ENCODE measurements at regions not wholly inside any gene's neighbourhood (a gene's known extent, or its start where the extent isn't known, plus 50 kb on each side); places are given as distances from the start of the nearest gene placed in this dataset.

DNA sequence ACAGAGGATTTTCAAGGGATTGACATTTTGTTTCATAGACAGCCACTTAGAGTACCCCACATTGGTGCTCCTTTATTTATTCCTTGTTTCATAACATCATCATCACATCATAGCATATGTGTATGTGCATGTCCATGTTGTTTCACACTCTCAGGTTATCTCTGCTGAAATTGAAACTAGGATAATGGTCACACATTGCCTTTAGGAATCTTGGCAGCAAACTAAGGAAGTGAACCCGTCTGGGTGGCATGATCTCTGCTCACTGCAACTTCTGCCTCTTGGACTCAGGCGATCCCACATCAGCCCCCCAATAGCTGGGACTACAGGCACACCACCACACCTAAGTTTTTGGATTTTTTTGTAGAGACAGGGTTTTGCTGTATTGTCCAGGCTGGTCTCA, 234.2 kb upstream of the ANKRD50 start:
- DNase-seq (ENCODE audit: low read depth, low spot score) (no peak), ATAC-seq (no peak)
- Histone ChIP-seq H3K27me3 (ENCODE audit: insufficient read depth, low read length) (no peaks in the 10 kb centered on the region), H3K9me2 (ENCODE audit: insufficient read depth) (no peaks in the 10 kb centered on the region), H3K9me3 (ENCODE audit: control insufficient read depth in 1 of 2, insufficient read depth in 1 of 2, low read depth in 1 of 2, low read length in 2 of 2) (no peaks in the 10 kb centered on the region), H3K27ac (ENCODE audit: low read depth, low read length) (no peak overlapping the region), H3K9ac (ENCODE audit: low read length) (no peak overlapping the region), H3K4me1 (ENCODE audit: control insufficient read depth in 1 of 2, insufficient read depth in 2 of 2, low read length in 2 of 2) (peaks cover 0 to 4% of the 10 kb centered on the region in 2 experiments; a peak in 1 of 4 replicates), H3K36me3 (ENCODE audit: control insufficient read depth in 1 of 2, insufficient read depth in 2 of 2, low read length in 2 of 2) (no peaks in the 10 kb centered on the region), H4K20me1 (ENCODE audit: insufficient read depth) (no peaks in the 10 kb centered on the region), H3K4me2 (ENCODE audit: low read length) (no peak overlapping the region), H3K79me2 (ENCODE audit: insufficient read depth, low read length) (no peaks in the 10 kb centered on the region), H2AFZ (ENCODE audit: low read depth, low read length, poor library complexity, severe bottlenecking) (no peak overlapping the region), H3K4me3 (replicated peaks in 1 of 2; ENCODE audit: low read depth in 1 of 2, low read length in 2 of 2) (no peak overlapping the region)
- RAD21 ChIA-PET (ENCODE audit: low non-redundant PET in 1 of 2, low total read pairs in 2 of 2, uncharacterized antibody in 2 of 2, unreplicated experiment in 2 of 2) = no interaction called here
- CTCF ChIA-PET = no interaction called here
- TF ChIP-seq CBX3 (IDR thresholded peaks at IDR 0.05; ENCODE audit: low read depth) = 0 out of 2 replicates have a peak, but pooled peaks have one; percentile 17
- no peak for TF ChIP-seq EZH2phosphoT487 (IDR thresholded peaks at IDR 0.05; ENCODE audit: borderline replicate concordance)
- no peak for TF ChIP-seq POLR2AphosphoS5 (IDR thresholded peaks at IDR 0.05; ENCODE audit: low read depth, low read length)
- TF ChIP-seq YY1 (IDR thresholded peaks at IDR 0.05; ENCODE audit: extremely low read depth, insufficient replicate concordance, low read depth, low read length) = no peak
- no peak for TF ChIP-seq CEBPB (IDR thresholded peaks at IDR 0.05; ENCODE audit: low read depth)
- no peak for TF ChIP-seq EZH2 (IDR thresholded peaks at IDR 0.05)
- TF ChIP-seq ZFX (IDR thresholded peaks at IDR 0.05) = no peak
- no TSS peak for BruUV-seq (replicated peaks)
- POLR2A ChIA-PET = no interaction called here
- intact Hi-C loops (cut with micrococcal nuclease) = loop anchor here (10.0 kb wide), 1 partner anchor 232 kb away; the partner anchor contains the start of gene ANKRD50

- POLR2A ChIA-PET = no interaction called here
- no peak for TF ChIP-seq POLR2A (IDR thresholded peaks at IDR 0.05; ENCODE audit: borderline replicate concordance, extremely low read depth, insufficient read depth, insufficient read length)
- TF ChIP-seq, protein P1, sequence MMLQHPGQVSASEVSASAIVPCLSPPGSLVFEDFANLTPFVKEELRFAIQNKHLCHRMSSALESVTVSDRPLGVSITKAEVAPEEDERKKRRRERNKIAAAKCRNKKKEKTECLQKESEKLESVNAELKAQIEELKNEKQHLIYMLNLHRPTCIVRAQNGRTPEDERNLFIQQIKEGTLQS (IDR thresholded peaks at IDR 0.05) = no peak
- no peak for TF ChIP-seq SP1 (IDR thresholded peaks at IDR 0.05; ENCODE audit: low read depth)
- no peak for TF ChIP-seq EGR1 (IDR thresholded peaks at IDR 0.05; ENCODE audit: low read depth)
- TF ChIP-seq SIN3A (IDR thresholded peaks at IDR 0.05; ENCODE audit: low read depth) = no peak
- TF ChIP-seq ZNF274 (IDR thresholded peaks at IDR 0.05; ENCODE audit: low read depth, low read length) = no peak
- no peak for TF ChIP-seq YY1 (IDR thresholded peaks at IDR 0.05; ENCODE audit: extremely low read depth, insufficient replicate concordance, low read depth, low read length)
- TF ChIP-seq CEBPB (IDR thresholded peaks at IDR 0.05; ENCODE audit: low read depth) = no peak
- TF ChIP-seq, protein P2, sequence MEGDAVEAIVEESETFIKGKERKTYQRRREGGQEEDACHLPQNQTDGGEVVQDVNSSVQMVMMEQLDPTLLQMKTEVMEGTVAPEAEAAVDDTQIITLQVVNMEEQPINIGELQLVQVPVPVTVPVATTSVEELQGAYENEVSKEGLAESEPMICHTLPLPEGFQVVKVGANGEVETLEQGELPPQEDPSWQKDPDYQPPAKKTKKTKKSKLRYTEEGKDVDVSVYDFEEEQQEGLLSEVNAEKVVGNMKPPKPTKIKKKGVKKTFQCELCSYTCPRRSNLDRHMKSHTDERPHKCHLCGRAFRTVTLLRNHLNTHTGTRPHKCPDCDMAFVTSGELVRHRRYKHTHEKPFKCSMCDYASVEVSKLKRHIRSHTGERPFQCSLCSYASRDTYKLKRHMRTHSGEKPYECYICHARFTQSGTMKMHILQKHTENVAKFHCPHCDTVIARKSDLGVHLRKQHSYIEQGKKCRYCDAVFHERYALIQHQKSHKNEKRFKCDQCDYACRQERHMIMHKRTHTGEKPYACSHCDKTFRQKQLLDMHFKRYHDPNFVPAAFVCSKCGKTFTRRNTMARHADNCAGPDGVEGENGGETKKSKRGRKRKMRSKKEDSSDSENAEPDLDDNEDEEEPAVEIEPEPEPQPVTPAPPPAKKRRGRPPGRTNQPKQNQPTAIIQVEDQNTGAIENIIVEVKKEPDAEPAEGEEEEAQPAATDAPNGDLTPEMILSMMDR (IDR thresholded peaks at IDR 0.05 in 2 of 3, conservative IDR thresholded peaks at IDR 0.05 in 1 of 3; ENCODE audit: borderline replicate concordance in 1 of 3, insufficient read depth in 1 of 3, low read depth in 2 of 3, low read length in 2 of 3) = no peak
- no peak for TF ChIP-seq EZH2 (IDR thresholded peaks at IDR 0.05)
- no peak for TF ChIP-seq FOSL1 (IDR thresholded peaks at IDR 0.05; ENCODE audit: low read depth)
- TF ChIP-seq SRF (IDR thresholded peaks at IDR 0.05; ENCODE audit: low read depth) = no peak
- TF ChIP-seq JUND (IDR thresholded peaks at IDR 0.05) = no peak
- TF ChIP-seq EZH2phosphoT487 (IDR thresholded peaks at IDR 0.05; ENCODE audit: borderline replicate concordance) = no peak
- TF ChIP-seq, protein P3, sequence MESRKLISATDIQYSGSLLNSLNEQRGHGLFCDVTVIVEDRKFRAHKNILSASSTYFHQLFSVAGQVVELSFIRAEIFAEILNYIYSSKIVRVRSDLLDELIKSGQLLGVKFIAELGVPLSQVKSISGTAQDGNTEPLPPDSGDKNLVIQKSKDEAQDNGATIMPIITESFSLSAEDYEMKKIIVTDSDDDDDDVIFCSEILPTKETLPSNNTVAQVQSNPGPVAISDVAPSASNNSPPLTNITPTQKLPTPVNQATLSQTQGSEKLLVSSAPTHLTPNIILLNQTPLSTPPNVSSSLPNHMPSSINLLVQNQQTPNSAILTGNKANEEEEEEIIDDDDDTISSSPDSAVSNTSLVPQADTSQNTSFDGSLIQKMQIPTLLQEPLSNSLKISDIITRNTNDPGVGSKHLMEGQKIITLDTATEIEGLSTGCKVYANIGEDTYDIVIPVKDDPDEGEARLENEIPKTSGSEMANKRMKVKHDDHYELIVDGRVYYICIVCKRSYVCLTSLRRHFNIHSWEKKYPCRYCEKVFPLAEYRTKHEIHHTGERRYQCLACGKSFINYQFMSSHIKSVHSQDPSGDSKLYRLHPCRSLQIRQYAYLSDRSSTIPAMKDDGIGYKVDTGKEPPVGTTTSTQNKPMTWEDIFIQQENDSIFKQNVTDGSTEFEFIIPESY (IDR thresholded peaks at IDR 0.05; ENCODE audit: extremely low read depth, insufficient replicate concordance, low read length) = no peak
- peak overlapping the region; percentile 93 for H2AFZ ChIP-seq (ENCODE audit: low read depth, low read length, poor library complexity, severe bottlenecking)
- ATAC-seq = no peak
- H3K4me3 ChIP-seq (replicated peaks in 1 of 2; ENCODE audit: low read depth in 1 of 2, low read length in 2 of 2) = peak overlapping the region; percentile 15 to 45
- peaks cover 11 to 17% of the 10 kb centered on the region in 2 experiments for H3K4me1 ChIP-seq (ENCODE audit: control insufficient read depth in 1 of 2, insufficient read depth in 2 of 2, low read length in 2 of 2)
- no peaks in the 10 kb centered on the region for H3K9me3 ChIP-seq (ENCODE audit: control insufficient read depth in 1 of 2, insufficient read depth in 1 of 2, low read depth in 1 of 2, low read length in 2 of 2)
- no peaks in the 10 kb centered on the region for H3K9me2 ChIP-seq (ENCODE audit: insufficient read depth)
- H3K79me2 ChIP-seq (ENCODE audit: insufficient read depth, low read length) = no peaks in the 10 kb centered on the region
- H4K20me1 ChIP-seq (ENCODE audit: insufficient read depth) = no peaks in the 10 kb centered on the region
- no peak for DNase-seq (ENCODE audit: low read depth, low spot score)
- no TSS peak for BruUV-seq (replicated peaks)
- RAD21 ChIA-PET (ENCODE audit: low non-redundant PET in 1 of 2, low total read pairs in 2 of 2, uncharacterized antibody in 2 of 2, unreplicated experiment in 2 of 2) = interaction anchor here in 1 of 2 experiments (0.6 kb wide), 1 partner anchor 20 kb away, joined by 4 read pairs; no protein-coding TSS in a partner anchor
- no peaks in the 10 kb centered on the region for H3K36me3 ChIP-seq (ENCODE audit: control insufficient read depth in 1 of 2, insufficient read depth in 2 of 2, low read length in 2 of 2)
- CTCF ChIA-PET = interaction anchor here (2.8 kb wide), 1 partner anchor 9 kb away, joined by 8 read pairs; no protein-coding TSS in a partner anchor
- peak overlapping the region; percentile 64 for H3K4me2 ChIP-seq (ENCODE audit: low read length)
- intact Hi-C loops (cut with micrococcal nuclease) = loop anchor here (10.0 kb wide), 1 partner anchor 231 kb away; the partner anchor contains the start of gene ANKRD50
- H3K27me3 ChIP-seq (ENCODE audit: insufficient read depth, low read length) = no peaks in the 10 kb centered on the region
- H3K27ac ChIP-seq (ENCODE audit: low read depth, low read length) = no peak overlapping the region
- no peak overlapping the region for H3K9ac ChIP-seq (ENCODE audit: low read length)
These were observed 232.9 kb upstream of the ANKRD50 start for GRCh38 chr4:124945422-124945821.

Data from HCT116 (cell line).